T-helper 22 cell (primary cell): ENCODE measurements at regions not wholly inside any gene's neighbourhood (a gene's known extent, or its start where the extent isn't known, plus 50 kb on each side); places are given as distances from the start of the nearest gene placed in this dataset.

Source experiments
- DNase-seq: peaks from one replicate; pipeline ENCODE4 v3.0.0-alpha.2; 2020; ENCODE audit warnings: low read depth

DNA sequence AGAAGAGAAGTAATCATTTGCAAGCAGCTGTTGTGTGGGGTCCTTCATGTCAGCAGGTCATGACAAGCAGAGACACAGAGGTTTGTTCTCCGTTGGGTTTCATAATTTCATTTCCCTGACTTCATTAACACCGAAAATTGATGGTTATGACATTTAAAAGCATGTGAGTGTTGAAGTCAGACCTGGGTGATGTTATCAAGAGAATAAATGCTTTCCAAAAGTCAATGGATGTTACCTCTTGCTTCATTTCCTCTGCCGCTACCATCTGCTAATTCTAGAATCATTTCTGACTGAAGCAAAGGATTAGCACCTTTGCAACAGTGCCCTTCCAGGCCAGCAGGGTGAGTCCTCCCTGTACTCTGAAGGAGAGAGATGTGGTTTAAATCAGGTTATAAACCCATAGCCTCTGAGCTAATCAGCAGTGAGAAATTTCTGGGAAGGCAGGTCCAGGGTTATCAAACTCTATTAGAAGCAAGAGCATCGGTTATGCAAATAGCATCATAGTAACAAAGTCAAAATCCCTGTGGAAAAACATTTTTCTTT, 446.2 kb downstream of the PIK3C3 start:
- no peak for DNase-seq

DNA sequence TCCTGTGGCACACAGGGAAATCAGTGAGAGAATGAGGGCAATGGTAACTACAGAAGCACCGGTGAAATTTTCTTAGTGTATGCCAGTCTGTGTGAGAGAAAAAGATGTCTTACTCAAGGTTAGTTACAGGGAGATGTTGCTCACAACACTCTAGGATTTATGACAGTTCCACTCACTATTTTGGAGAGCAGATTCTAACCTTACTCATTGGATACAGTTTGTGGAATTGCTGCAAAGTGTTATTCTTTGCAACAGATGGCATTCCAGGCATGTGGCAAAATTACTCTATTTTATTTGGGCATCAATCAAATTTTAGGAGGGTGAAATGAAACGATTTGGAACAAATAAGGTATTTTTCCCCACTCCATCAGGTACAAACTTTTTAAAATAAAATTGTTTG, 449.1 kb downstream of the PIK3C3 start:
- DNase-seq, result no peak

DNA sequence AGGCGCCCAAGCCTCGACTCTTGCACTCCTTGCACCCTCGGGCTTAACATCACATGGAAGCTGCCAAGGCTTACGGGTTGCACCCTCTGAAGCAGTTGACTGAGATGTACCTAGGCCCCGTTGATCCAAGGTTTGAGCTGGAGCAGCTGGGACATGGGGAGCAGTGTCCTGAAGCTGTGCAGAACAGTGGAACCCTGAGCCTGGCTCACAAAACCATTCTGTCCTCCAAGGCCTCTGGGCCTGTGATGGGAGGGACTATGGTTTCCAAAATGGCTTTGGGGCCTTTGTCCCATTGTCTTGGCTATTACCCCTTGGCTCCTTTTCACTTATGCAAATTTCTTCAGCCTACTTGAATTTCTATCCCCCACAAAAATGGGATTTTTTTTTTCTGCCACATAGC, 454.0 kb downstream of the PIK3C3 start:
- DNase-seq, result no peak

DNA sequence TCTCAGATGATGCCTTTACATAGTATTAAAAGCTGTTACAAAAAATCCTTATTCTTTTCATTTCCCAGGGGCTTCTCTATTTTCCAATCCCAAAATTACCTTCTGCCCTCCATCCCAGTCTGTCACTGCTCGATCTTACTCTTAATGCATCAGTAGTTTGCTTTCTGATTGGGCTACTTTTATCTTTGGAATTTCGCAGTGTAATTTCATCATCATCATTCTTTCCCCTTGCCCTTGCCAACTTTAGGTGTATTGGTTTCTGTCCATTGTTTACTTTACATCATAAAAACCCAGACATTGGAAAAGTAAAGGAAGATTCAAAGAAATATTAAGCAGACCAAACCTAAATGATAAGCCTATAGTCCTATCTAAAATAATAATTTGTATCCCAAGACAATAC, 457.2 kb downstream of the PIK3C3 start:
- DNase-seq, result no peak

DNA sequence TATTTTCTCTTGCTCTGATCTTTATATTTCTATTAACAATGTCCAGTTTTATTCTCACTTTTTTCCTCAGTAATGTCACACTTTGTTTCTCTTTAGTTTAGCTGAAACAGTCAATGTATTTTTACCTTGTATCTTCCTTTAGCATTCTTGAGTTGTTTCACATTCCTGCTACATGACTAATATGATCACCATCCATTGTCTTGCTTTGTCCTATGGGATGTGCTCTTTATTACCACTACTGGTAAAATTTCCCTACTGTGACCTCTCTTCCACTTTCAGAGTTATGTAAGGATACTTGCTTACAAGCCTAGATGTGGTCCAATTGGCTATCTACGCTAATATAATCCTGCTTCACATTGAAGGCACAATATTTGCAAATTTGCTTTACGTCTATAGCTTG, 457.9 kb downstream of the PIK3C3 start:
- DNase-seq, result no peak

DNA sequence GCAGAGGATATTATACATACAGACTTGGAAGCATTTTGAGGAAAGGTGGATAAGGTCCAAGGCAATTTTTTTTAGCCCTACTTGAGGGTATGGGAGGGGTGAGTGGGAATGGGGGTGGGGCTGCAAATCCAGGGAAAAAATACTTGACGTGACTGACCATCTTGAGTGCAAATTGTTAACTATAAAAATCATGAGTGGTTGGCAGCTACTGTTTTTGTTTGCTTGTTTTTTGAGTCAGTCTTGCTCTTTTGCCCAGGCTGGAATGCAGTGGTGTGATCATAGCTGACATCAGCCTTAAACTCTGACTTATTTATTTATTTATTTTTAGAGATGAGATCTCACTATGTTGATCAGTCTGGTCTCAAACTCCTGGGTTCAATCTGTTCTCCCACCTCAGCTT, 458.8 kb downstream of the PIK3C3 start:
- DNase-seq, result no peak

DNA sequence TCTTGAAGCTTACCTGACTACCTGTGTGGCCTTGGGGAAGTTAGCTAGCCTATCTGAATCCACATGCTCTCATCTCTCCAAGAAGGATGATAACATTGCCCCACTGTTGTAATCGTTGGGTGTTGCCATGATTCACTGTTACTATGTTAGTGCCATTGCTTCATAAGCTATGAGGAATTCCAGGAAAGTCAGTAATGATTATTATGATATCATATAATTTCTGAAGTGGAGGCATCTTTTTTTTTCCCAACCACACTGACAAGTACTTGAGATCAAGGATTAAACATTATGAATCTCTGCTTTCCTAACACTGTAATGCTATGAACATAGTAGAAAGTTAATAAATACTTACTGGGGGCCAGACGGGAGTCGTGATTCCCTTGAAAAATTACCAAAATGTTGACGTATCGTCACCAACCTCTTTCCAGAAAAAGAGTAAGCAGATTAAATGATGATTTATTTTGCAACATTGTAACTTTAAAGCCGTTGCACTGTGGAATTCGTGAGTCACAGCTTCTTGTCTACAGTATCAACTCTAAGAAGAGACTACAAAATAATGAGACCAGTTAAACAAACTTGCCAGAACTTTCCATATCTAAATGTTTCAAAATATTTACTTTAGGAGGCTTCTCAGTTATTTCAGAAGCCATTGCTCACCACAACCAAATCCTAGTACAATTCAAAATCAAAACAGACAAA, 459.9 kb downstream of the PIK3C3 start:
- DNase-seq, result no peak

DNA sequence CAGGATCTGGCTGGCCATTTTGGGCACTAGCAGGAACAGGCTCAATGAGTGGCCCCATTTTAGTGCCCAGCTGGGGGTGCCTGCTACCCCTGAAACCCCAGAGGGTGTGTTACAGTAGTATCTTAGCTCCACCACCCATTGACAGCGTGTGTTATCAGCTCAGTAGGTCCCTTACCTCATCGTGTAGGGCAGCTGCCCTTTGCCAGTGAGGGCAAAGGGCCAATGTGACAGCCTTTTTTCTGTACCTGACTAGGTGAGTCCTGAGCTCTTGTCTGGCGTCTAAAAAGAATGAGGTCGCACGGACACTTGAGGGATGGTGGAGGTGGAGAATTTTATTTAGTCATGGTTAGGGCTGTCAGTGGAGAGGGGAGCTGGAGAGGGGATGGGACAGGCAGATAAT, 462.2 kb downstream of the PIK3C3 start:
- no peak for DNase-seq

DNA sequence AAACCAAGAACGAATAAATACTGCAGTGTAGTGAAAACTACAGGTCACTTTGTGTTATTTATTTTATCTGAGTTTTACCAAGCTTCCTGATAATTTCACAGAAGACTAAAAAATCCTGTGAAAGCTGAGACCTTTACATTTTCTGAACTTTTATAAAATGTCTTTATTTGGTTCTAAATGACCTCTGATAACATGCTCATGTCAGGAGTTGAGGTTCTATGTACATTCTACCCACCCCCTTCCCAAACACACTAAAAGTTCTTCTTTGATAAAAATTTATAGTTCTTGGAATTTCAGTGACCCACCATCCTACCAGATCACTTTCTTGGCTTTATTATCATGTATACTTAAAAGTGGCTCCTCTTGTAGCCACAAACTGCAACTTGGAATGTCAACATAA, 463.1 kb downstream of the PIK3C3 start:
- no peak for DNase-seq

DNA sequence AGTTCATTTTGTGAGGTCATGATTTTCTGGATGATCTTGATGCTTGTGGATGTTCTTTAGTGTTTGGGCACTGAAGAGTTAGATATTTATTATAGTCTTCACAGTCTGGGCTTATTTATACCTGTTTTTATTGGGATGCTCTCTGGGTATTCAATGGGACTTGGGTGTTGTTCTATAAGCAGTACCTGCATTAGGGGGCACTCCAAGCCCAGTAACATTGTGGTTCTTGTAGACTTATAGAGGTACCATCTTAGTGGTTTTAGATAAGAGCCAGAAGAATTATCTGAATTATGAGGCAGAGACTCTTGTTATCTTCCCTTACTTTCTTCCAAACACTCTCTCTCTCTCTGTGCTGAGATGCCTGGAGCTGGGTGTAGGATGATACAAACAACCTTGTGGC, 470.0 kb downstream of the PIK3C3 start:
- no peak for DNase-seq

DNA sequence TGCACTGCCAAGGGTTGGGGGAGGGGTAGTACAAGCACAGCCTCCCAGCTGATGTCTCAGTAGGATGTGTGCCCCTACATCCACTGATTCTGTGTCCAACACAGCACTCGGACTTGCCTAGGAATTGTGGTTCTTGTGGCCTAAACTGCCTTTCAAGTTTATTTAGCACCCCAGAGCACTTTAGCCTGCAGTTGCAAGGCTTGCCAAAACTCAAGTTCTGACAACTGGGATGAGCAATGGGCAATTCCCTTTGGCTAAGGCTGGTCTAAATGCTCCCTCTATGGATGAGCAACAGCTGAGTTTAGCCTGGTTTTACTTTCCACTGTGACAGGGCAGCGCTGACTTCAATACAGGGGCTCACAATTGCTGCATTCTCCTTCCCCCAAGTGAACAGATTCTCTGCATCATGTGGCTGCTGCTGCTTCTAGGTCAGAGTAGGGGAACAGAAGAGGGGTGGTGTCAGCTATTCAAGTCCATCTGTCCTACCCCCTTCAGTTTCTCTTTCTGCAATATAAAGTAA, 471.5 kb downstream of the PIK3C3 start:
- no peak for DNase-seq

DNA sequence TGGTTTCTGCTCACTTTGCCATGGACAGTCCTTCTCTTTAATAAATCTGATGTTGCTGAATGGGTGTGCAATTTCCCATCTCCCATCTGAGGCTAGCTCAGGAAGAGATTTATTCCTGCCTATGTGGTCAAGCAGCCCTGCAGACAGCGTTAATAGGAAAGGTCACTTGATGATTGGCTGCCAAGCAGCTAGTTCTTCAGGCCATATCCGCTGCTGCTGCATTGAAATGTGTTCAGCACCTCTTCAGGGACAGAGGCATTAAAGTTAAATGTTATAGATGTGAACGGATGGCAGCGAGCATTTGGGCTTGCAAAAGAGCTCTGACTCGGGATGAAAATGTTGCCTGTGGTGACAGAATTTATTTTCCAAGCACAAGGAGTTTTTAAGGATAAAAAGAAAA, 474.2 kb downstream of the PIK3C3 start:
- DNase-seq, result no peak

DNA sequence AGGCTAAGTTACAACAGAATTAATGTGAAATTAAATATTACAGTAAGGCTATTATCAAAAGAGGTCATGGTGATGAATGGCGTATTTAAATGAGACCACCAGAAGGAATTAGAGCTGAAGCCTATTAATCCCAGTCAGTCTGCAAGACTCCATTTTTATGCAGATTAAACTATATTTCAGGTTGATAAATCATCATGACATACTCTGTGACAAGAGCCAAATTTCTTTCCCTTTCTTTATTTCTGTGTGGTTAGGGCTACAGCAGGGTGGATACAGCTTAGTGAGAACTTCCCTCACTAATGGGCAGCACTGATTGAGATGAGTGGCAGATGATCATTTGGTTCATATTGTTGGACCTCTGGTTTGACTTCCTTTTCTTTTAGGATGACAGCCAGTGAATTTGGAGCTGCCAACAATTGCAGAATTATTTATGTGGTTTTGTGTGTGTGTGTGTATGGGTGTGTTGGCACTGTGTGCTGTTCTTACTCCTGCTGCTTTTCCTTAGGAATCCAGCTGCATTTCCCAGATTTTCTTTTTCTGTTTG, 481.3 kb downstream of the PIK3C3 start:
- no peak for DNase-seq

DNA sequence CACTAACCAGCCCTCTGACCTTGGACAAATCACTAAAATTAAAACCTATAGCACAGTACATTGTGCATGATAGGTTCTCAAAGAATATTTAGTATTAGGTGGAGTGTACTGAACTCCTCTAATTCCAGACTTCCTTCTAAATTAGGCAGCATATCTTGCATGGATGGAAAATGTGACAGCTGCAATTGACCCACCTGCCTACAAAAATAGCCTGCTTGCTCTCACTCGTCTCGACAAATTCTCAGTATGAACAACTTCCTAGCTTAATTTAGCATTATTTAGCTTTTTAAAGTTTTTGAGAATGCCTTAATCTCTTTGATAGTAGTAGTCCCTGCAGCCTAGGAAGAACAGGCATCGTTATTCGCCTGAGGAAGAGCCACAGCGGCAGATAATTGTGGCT, 482.0 kb downstream of the PIK3C3 start:
- no peak for DNase-seq

DNA sequence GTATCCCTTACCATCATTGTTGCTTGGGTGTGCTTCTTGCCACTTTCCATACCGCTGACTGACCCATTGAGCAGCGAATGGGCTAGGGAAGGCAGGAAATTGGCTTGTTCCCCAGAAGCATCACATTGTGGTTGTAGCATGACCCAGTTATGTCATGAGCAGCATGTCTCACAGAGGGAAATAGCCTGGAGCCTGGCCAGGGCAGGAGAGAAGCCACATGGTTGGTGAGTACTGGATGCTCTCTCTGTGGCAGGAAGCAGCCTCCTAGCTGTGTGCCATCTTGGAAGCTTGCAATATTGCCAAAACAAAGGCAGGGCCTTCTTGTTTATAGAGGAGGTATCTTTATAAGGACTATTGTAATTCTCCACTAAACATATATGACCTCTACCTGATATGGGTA, 482.6 kb downstream of the PIK3C3 start:
- DNase-seq, result no peak

DNA sequence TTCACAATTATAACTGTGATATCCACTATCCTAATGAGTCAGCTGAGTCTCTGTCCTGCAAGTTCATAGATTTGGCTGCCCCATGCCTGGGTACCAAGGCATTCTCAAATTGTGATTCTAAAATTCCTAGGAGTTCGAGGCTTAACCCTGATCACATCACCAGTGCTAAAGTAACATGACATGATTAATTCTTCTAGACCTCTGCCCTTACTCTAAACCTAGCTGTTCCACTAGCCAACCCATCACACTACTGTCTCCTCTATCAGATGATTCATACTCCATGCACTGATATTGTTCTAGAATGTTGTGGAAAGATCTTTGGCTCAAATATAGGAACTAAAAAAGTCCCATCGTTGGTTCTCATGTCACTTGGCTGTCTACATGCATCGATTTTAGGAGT, 487.6 kb downstream of the PIK3C3 start:
- no peak for DNase-seq

DNA sequence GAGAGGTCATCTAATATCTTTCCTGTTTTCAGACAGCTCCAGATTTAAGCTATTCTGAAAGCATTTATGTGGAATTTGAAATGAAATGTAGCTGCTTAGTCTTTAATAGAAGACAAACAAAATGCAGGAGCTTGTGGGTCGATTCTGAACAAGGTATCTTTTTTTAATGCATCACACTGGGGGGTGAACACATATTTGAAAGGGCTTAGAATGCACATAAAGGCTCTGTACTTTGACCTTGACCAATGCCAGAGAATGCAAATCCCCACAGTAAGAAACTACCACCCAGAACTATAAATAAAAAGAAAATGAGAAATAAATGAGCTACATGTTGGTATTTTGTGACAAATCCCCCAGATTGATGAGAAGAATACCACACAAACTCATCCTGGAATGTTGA, 489.3 kb downstream of the PIK3C3 start:
- no peak for DNase-seq

DNA sequence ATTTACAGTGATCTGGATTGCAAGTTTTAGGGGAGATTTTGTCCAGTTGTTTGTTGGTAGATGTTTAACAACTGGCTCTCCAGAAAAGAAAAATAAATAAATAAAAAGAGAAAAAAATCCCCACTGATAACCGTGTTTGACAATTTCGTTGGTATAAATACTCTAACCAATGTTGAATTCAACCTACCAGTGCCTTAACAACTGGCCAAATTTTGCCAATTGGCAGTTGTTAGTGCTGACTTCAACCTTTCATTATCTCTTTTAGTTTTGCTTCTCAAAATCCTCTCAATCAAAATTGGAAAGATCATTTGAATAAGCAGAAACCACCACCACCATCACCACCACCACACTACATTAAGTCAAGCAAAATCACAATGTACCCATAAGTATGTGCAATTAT, 490.3 kb downstream of the PIK3C3 start:
- no peak for DNase-seq

DNA sequence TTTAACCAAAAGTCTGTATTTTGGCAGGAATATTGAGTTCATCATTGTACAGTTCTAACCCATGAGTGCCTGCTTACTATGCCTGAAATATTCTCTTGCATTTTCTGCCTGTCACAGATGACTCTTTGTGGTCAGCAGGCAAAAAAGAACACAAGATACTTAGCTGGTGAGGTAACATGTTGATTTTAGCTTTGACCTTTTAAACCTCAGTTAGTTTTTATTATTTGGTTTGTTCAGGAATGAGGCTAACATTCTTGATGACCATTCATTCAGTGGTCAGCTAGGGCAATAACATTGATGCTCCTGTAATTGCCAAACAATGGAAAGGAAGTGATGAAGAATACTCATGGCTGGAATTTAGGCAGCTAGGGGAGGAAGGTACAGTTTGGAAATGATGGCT, 491.2 kb downstream of the PIK3C3 start:
- DNase-seq, result no peak

DNA sequence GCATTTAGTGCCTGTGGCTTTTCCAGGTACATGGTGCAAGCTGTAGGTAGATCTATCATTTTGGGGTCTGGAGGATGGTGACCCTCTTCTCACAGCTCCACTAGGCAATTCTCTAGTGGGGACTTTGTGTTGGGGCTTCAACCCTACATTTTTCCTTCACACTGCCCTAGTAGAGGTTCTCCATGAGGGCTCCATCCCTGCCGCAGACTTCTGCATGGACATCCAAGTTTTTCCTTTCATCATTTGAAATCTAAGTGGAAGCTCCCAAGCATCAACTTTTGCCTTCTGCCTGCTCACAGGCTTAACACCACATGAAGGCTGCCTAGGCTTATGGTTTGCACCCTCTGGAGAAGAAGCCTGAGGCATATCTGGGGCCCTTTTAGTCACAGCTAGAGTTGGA, 492.7 kb downstream of the PIK3C3 start:
- DNase-seq, result no peak

DNA sequence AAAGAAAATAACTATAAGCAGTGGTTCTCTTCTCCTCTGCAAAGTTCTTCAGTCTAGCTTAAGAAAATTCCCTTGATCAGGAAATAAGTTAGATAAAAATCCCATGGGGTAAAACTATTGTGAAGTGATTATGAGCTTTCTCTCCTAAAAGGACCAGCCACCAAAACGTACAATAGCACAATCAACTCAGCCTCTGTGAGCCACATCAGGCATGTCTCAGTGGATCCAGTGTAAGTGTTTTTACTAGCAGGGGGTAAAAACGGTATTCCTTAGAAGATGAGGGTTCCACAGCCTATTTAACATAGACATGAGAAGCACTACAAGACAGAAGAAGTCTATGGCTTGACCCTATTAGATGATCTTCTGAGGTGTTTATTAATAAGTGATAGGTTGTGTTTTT, 503.2 kb downstream of the PIK3C3 start:
- DNase-seq, result no peak

DNA sequence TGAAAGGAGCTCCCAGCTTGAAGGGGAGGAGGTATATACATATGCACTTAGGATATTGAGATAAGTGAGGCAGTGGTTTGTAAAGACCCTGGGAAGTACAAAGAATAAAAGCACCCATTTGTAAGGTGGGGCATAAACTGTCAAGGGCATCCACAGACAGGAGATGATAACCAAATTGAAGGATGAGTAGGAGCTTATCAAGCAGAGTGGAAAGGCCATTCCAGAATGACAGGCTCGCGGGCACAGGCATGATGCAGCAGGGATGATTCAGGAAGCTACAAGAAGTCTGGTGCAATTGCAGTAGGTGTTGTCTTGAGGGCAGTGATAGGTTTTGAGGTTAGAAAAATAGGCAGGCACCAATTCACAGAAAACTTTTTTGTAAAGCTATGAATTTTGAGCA, 504.8 kb downstream of the PIK3C3 start:
- no peak for DNase-seq

DNA sequence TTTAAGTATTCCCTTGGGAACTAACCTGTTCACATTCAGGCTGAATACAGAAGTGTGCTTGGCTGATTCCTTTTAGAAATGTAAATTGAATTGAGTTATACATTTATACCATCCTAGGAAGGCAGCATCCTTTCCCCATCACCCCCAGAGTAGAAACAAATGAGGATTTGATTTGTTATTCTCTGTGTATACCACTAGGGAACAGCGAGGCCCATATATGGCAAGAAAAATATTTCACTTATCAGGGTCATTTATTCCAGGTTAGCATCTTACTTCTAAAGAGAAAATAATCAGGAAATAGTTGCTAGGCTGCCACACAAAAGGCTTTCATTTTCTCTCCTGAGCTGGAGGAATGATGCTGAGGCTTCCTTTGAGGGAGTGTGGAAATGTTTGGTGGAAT, 516.9 kb downstream of the PIK3C3 start:
- no peak for DNase-seq

DNA sequence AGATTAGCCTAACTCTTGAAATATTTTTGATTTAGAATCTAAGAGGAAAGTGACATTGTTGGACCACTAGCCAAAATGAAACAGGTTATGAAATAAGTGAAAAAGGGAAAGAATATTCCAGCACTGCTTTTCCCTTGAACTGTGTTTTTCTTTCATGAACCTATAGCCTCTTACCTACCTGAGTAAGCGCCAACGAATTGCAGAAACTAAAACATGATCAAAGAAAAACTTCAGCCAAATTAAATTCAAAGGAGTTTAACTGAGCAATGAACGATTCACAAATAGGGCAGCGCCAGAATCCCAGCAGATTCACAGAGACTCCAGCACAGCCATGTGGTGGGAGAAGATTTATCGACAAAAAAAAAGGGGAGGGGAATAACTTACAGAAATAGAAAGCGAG, 518.6 kb downstream of the PIK3C3 start:
- no peak for DNase-seq
